IMR-90 (cell line): ENCODE measurements at regions not wholly inside any gene's neighbourhood (a gene's known extent, or its start where the extent isn't known, plus 50 kb on each side); places are given as distances from the start of the nearest gene placed in this dataset.

Experiments
- ATAC-seq: fragments of 200-7000 bp; cut with Tn5 transposase; 2 replicates; pipeline ENCODE4 v1.9.1; 2020; ENCODE audit warnings: low read depth, mild to moderate bottlenecking, moderate library complexity
- BruUV-seq: library from RNA; stranded (reverse); fragments of 400-500 nt; replicated peaks from 2 replicates; lab custom pipeline; 2021; lab: Mats Ljungman, UMichigan
- CTCF ChIA-PET: fragments of 300-600 bp; formaldehyde crosslinking; extraction: SDS; loops from one replicate; lab custom pipeline; 2021; ENCODE audit warnings: antibody characterized with exemption; lab: Yijun Ruan, JAX
- POLR2A ChIA-PET: fragments of 300-600 bp; sonication (Branson Sonifier 250); formaldehyde crosslinking; loops from one replicate; lab custom pipeline; 2022; ENCODE audit warnings: antibody characterized with exemption; ENCODE audit not compliant: unreplicated experiment; lab: Charles Lee
- DNase-seq: peaks from one replicate; pipeline ENCODE4 v3.0.0; 2013
- H2AFZ ChIP-seq: replicated peaks from 2 replicates; pipeline ENCODE3; 2013; ENCODE audit warnings: low read length, mild to moderate bottlenecking; ENCODE audit not compliant: poor library complexity
- H2AK5ac ChIP-seq: 2 replicates; pipeline ENCODE4 v1.6.1; 2013; ENCODE audit warnings: low read depth, low read length, inconsistent platforms
- H2AK9ac ChIP-seq: replicated peaks from 2 replicates; pipeline ENCODE3; 2013; ENCODE audit warnings: mild to moderate bottlenecking, low read depth, low read length, moderate library complexity; ENCODE audit not compliant: poor library complexity
- H2BK120ac ChIP-seq: 2 replicates; pipeline ENCODE4 v1.6.1; 2013; ENCODE audit warnings: low read depth, low read length, inconsistent platforms
- H2BK15ac ChIP-seq: 3 replicates; pipeline ENCODE4 v1.6.1; 2013; ENCODE audit warnings: low read depth, low read length, inconsistent platforms
- H2BK20ac ChIP-seq: 2 replicates; pipeline ENCODE4 v1.6.1; 2013; ENCODE audit warnings: low read depth, mild to moderate bottlenecking, inconsistent platforms, low read length, moderate library complexity
- H2BK5ac ChIP-seq: 2 replicates; pipeline ENCODE4 v1.6.1; 2013; ENCODE audit warnings: mild to moderate bottlenecking, low read depth, low read length, inconsistent platforms; ENCODE audit not compliant: poor library complexity, severe bottlenecking
- H3K14ac ChIP-seq: replicated peaks from 2 replicates; pipeline ENCODE4 v1.6.1; 2013; ENCODE audit warnings: low read depth, low read length, inconsistent platforms
- H3K18ac ChIP-seq: 2 replicates; pipeline ENCODE4 v1.6.1; 2013; ENCODE audit warnings: low read depth, low read length, control low read depth
- H3K23ac ChIP-seq: 2 replicates; pipeline ENCODE4 v1.6.1; 2013; ENCODE audit warnings: low read depth, low read length, inconsistent platforms
- H3K27ac ChIP-seq: 2 replicates; pipeline ENCODE4 v1.5.1; 2013; ENCODE audit warnings: mild to moderate bottlenecking, control low read depth, low read length; ENCODE audit not compliant: insufficient read depth
- H3K27me3 ChIP-seq: 2 replicates; pipeline ENCODE4 v1.6.1; 2013; ENCODE audit warnings: low read length; ENCODE audit not compliant: control insufficient read depth, insufficient read depth
- H3K36me3 ChIP-seq: 2 replicates; pipeline ENCODE4 v1.6.1; 2013; ENCODE audit warnings: low read length, mixed read lengths; ENCODE audit not compliant: control insufficient read depth, insufficient read depth
- H3K4ac ChIP-seq: 2 replicates; pipeline ENCODE4 v1.6.1; 2013; ENCODE audit warnings: low read depth, low read length, inconsistent platforms
- H3K4me1 ChIP-seq: 2 replicates; pipeline ENCODE4 v1.6.1; 2013; ENCODE audit warnings: low read length, mixed read lengths; ENCODE audit not compliant: control insufficient read depth, insufficient read depth
- H3K4me2 ChIP-seq: 2 replicates; pipeline ENCODE4 v1.6.1; 2013; ENCODE audit warnings: low read depth, mild to moderate bottlenecking, control low read depth, low read length, moderate library complexity
- H3K4me3 ChIP-seq: 2 replicates; pipeline ENCODE4 v1.5.1; 2013; ENCODE audit warnings: low read depth, mild to moderate bottlenecking, control low read depth, low read length, moderate library complexity; ENCODE audit not compliant: insufficient read depth
- H3K56ac ChIP-seq: 2 replicates; pipeline ENCODE4 v1.6.1; 2013; ENCODE audit warnings: low read length, inconsistent platforms; ENCODE audit not compliant: insufficient read depth; ENCODE audit errors: extremely low read depth
- H3K79me1 ChIP-seq, 2 experiments: 2 replicates each; pipeline ENCODE4 v1.6.1; 2013; ENCODE audit warnings: low read length in 2 of 2, inconsistent platforms in 1 of 2, low read depth in 1 of 2
- H3K9ac ChIP-seq: 2 replicates; pipeline ENCODE4 v1.6.1; 2013; ENCODE audit warnings: low read depth, low read length, control low read depth
- H3K9me1 ChIP-seq: 2 replicates; pipeline ENCODE4 v1.6.1; 2013; ENCODE audit warnings: low read length, inconsistent platforms; ENCODE audit not compliant: insufficient read depth
- H3K9me3 ChIP-seq: 2 replicates; pipeline ENCODE4 v1.6.1; 2013; ENCODE audit warnings: low read length; ENCODE audit not compliant: control insufficient read depth, insufficient read depth
- H4K20me1 ChIP-seq: 2 replicates; pipeline ENCODE4 v1.6.1; 2013; ENCODE audit warnings: low read length, inconsistent platforms; ENCODE audit not compliant: insufficient read depth
- H4K5ac ChIP-seq: 2 replicates; pipeline ENCODE4 v1.6.1; 2013; ENCODE audit warnings: mild to moderate bottlenecking, low read depth, low read length, control low read depth
- H4K8ac ChIP-seq, 2 experiments: 2 replicates each; pipeline ENCODE4 v1.6.1; 2013; ENCODE audit warnings: low read depth in 2 of 2, low read length in 2 of 2, control low read depth in 1 of 2, inconsistent platforms in 1 of 2
- H4K91ac ChIP-seq: 2 replicates; pipeline ENCODE4 v1.6.1; 2013; ENCODE audit warnings: low read depth, low read length, inconsistent platforms; ENCODE audit not compliant: insufficient read depth
- BHLHE40 ChIP-seq: fragments of 150-350 bp; IDR thresholded peaks from 2 replicates; pipeline ENCODE4 v1.6.1; 2016; ENCODE audit warnings: mild to moderate bottlenecking, low read depth, low read length
- CEBPB ChIP-seq: IDR thresholded peaks from 2 replicates; pipeline ENCODE4 v1.6.1; 2012; ENCODE audit warnings: low read depth, low read length, improper control_type of control experiment
- CHD1 ChIP-seq: IDR thresholded peaks from 2 replicates; pipeline ENCODE4 v1.6.1; 2012; ENCODE audit warnings: low read depth, low read length, improper control_type of control experiment
- CTCF ChIP-seq: conservative IDR thresholded peaks from 2 replicates; pipeline ENCODE4 v1.5.1; 2012; ENCODE audit warnings: mild to moderate bottlenecking, low read depth, low read length, improper control_type of control experiment
- ELK1 ChIP-seq: fragments of 150-350 bp; IDR thresholded peaks from 2 replicates; pipeline ENCODE4 v1.6.1; 2016; ENCODE audit warnings: low read depth, mild to moderate bottlenecking, low read length, moderate library complexity, borderline replicate concordance
- FOS ChIP-seq: fragments of 150-350 bp; IDR thresholded peaks from 2 replicates; pipeline ENCODE4 v1.6.1; 2016; ENCODE audit warnings: low read depth, low read length
- MAFK ChIP-seq: IDR thresholded peaks from 2 replicates; pipeline ENCODE4 v1.6.1; 2012; ENCODE audit warnings: low read depth, low read length, improper control_type of control experiment
- MAZ ChIP-seq: IDR thresholded peaks from 2 replicates; pipeline ENCODE4 v1.6.1; 2012; ENCODE audit warnings: low read depth, mild to moderate bottlenecking, low read length, improper control_type of control experiment, moderate library complexity, borderline replicate concordance
- MXI1 ChIP-seq: IDR thresholded peaks from 2 replicates; pipeline ENCODE4 v1.6.1; 2012; ENCODE audit warnings: low read depth, mild to moderate bottlenecking, low read length, moderate library complexity, borderline replicate concordance
- NFE2L2 ChIP-seq: fragments of 150-350 bp; IDR thresholded peaks from 2 replicates; pipeline ENCODE4 v1.6.1; 2016; ENCODE audit warnings: low read depth, mild to moderate bottlenecking, low read length
- POLR2A ChIP-seq: IDR thresholded peaks from 2 replicates; pipeline ENCODE4 v1.6.1; 2012; ENCODE audit warnings: mild to moderate bottlenecking, low read depth, low read length
- RAD21 ChIP-seq: IDR thresholded peaks from 2 replicates; pipeline ENCODE4 v1.6.1; 2012; ENCODE audit warnings: low read length, improper control_type of control experiment
- RCOR1 ChIP-seq: IDR thresholded peaks from 2 replicates; pipeline ENCODE4 v1.6.1; 2012; ENCODE audit warnings: mild to moderate bottlenecking, low read length, improper control_type of control experiment; ENCODE audit not compliant: insufficient replicate concordance
- RFX5 ChIP-seq: IDR thresholded peaks from 2 replicates; pipeline ENCODE4 v1.8.0; 2012; ENCODE audit warnings: low read depth, mild to moderate bottlenecking, low read length, moderate library complexity
- SMC3 ChIP-seq: fragments of 150-350 bp; IDR thresholded peaks from 2 replicates; pipeline ENCODE4 v1.6.1; 2016; ENCODE audit warnings: low read depth, mild to moderate bottlenecking, antibody characterized with exemption, low read length, moderate library complexity
- USF2 ChIP-seq: fragments of 150-350 bp; IDR thresholded peaks from 2 replicates; pipeline ENCODE4 v1.6.1; 2017; ENCODE audit warnings: mild to moderate bottlenecking, antibody characterized with exemption, low read length, low read depth
- WGBS, 2 experiments: methylation state at CpG; one replicate each; pipeline versions ENCODE4 v1.1.5 to v1.1.7; 2013; ENCODE audit warnings: missing lambda C conversion rate in 2 of 2; ENCODE audit not compliant: insufficient read length in 1 of 2; ENCODE audit errors: extremely low coverage in 2 of 2; 5-methylcytosine and 5-hydroxymethylcytosine counted together
- dilution Hi-C: fragments of 300-500 bp; cut with HindIII; formaldehyde crosslinking; loops from one replicate; pipeline ENCODE4 v1.14.3; 2018; ENCODE audit warnings: low sequenced_read_pairs; ENCODE audit not compliant: unreplicated experiment
- in situ Hi-C: fragments of 300-500 bp; cut with MboI; formaldehyde crosslinking; loops from 3 replicates; pipeline ENCODE4 v1.14.3; 2019; ENCODE audit warnings: low sequenced_read_pairs, inconsistent platforms, mixed read lengths
- intact Hi-C: fragments of 100-400 bp; cut with micrococcal nuclease; formaldehyde crosslinking; loops from 2 replicates; pipeline ENCODE4 v1.10.0; 2022

- Histone ChIP-seq H3K9ac (no peak overlapping the region), H2AK5ac (no peak overlapping the region), H2BK15ac (no peak overlapping the region), H3K4me2 (no peak overlapping the region), H3K4ac (no peak overlapping the region), H4K5ac (no peak overlapping the region), H2AK9ac (no peak overlapping the region), H2BK20ac (no peak overlapping the region), H3K9me3 (no peaks in the 10 kb centered on the region), H2BK120ac (no peak overlapping the region), H3K27me3 (peaks cover 16% of the 10 kb centered on the region), H3K56ac (no peak overlapping the region), H3K36me3 (no peaks in the 10 kb centered on the region), H4K8ac (no peak overlapping the region), H3K4me3 (no peak overlapping the region), H3K18ac (no peak overlapping the region), H3K79me1 (no peaks in the 10 kb centered on the region), H3K4me1 (no peaks in the 10 kb centered on the region), H3K14ac (no peak overlapping the region), H4K20me1 (no peaks in the 10 kb centered on the region), H2AFZ (no peak overlapping the region), H3K27ac (no peak overlapping the region), H3K9me1 (no peaks in the 10 kb centered on the region), H3K23ac (no peak overlapping the region), H4K91ac (no peak overlapping the region), H2BK5ac (no peak overlapping the region)
- BruUV-seq, result no TSS peak
- ChIA-PET CTCF (no interaction called here), POLR2A (no interaction called here)
- no CpG with 5 or more reads among the region's 6 CpGs for WGBS, 2 experiments
- in situ Hi-C loops, result no loop called here
- DNase-seq (no peak), ATAC-seq (no peak)
- no peak for TF ChIP-seq ELK1
- no peak for TF ChIP-seq BHLHE40
- no peak for TF ChIP-seq RFX5
- TF ChIP-seq CHD1, result no peak
- TF ChIP-seq MXI1, result no peak
- TF ChIP-seq CTCF, result no peak
- no peak for TF ChIP-seq MAFK
- TF ChIP-seq MAZ, result no peak
- no peak for TF ChIP-seq RAD21
- TF ChIP-seq CEBPB, result no peak
- no peak for TF ChIP-seq USF2
- no peak for TF ChIP-seq SMC3
- TF ChIP-seq NFE2L2, result no peak
- TF ChIP-seq POLR2A, result no peak
- no peak for TF ChIP-seq RCOR1
- TF ChIP-seq FOS, result no peak
- intact Hi-C loops, result no loop called here
- dilution Hi-C loops, result no loop called here
Observed at GRCh38 chr18:55069497-55069896, 110.2 kb upstream of the CCDC68 start.
